ENCODE measurements at regions not wholly inside any gene's neighbourhood (a gene's known extent, or its start where the extent isn't known, plus 50 kb on each side); places are given as distances from the start of the nearest gene placed in this dataset.

- TF ChIP-seq EZH2phosphoT487 (IDR thresholded peaks at IDR 0.05; ENCODE audit: insufficient read depth, low read depth) (no peak), EZH2 (IDR thresholded peaks at IDR 0.05; ENCODE audit: insufficient read depth, poor library complexity, severe bottlenecking) (no peak)
Observed at GRCh38 chr7:67976490-67976889, 979.9 kb downstream of the TYW1 start.

Measured in GM23248 (cell line).